ENCODE measurements at regions not wholly inside any gene's neighbourhood (a gene's known extent, or its start where the extent isn't known, plus 50 kb on each side); places are given as distances from the start of the nearest gene placed in this dataset.

GRCh38 chr6:155771822-155772221 is 316.2 kb upstream of the NOX3 start:
- TF ChIP-seq CTCF (conservative IDR thresholded peaks at IDR 0.05): no peak
- Mint-ChIP-seq H3K9me3 (peaks cover 14% of the 10 kb centered on the region), H3K4me1 (no peaks in the 10 kb centered on the region), H3K27ac (ENCODE audit: unreplicated experiment) (no peak overlapping the region), H3K27me3 (ENCODE audit: low read depth) (no peaks in the 10 kb centered on the region), H3K4me3 (no peak overlapping the region), H3K36me3 (ENCODE audit: low read depth) (peaks cover 4% of the 10 kb centered on the region)
- no peak for DNase-seq (ENCODE audit: low read depth, low spot score)

- H3K4me1 Mint-ChIP-seq: no peaks in the 10 kb centered on the region
- no peak overlapping the region for H3K4me3 Mint-ChIP-seq
- DNase-seq (ENCODE audit: low read depth, low spot score): no peak
- H3K36me3 Mint-ChIP-seq (ENCODE audit: low read depth): peaks cover 4% of the 10 kb centered on the region
- H3K27me3 Mint-ChIP-seq (ENCODE audit: low read depth): no peaks in the 10 kb centered on the region
- no peak overlapping the region for H3K27ac Mint-ChIP-seq (ENCODE audit: unreplicated experiment)
- H3K9me3 Mint-ChIP-seq: peaks cover 14% of the 10 kb centered on the region
- TF ChIP-seq CTCF (conservative IDR thresholded peaks at IDR 0.05): no peak
Measured at GRCh38 chr6:155770856-155771255, 315.2 kb upstream of the NOX3 start.

GRCh38 chr6:155770313-155770712 is 314.7 kb upstream of the NOX3 start:
- Mint-ChIP-seq H3K27ac (ENCODE audit: unreplicated experiment) (no peak overlapping the region), H3K36me3 (ENCODE audit: low read depth) (peaks cover 4% of the 10 kb centered on the region), H3K4me1 (no peaks in the 10 kb centered on the region), H3K4me3 (no peak overlapping the region), H3K27me3 (ENCODE audit: low read depth) (no peaks in the 10 kb centered on the region), H3K9me3 (peaks cover 14% of the 10 kb centered on the region)
- no peak for DNase-seq (ENCODE audit: low read depth, low spot score)
- TF ChIP-seq CTCF (conservative IDR thresholded peaks at IDR 0.05): no peak

GRCh38 chr6:155765275-155766194 is 309.9 kb upstream of the NOX3 start:
- no peak for DNase-seq (ENCODE audit: low read depth, low spot score)
- H3K9me3 Mint-ChIP-seq: peaks cover 14% of the 10 kb centered on the region
- H3K27me3 Mint-ChIP-seq (ENCODE audit: low read depth): no peaks in the 10 kb centered on the region
- H3K27ac Mint-ChIP-seq (ENCODE audit: unreplicated experiment): no peak overlapping the region
- no peak overlapping the region for H3K4me3 Mint-ChIP-seq
- H3K4me1 Mint-ChIP-seq: no peaks in the 10 kb centered on the region
- H3K36me3 Mint-ChIP-seq (ENCODE audit: low read depth): peaks cover 4% of the 10 kb centered on the region
- no peak for TF ChIP-seq CTCF (conservative IDR thresholded peaks at IDR 0.05)

- H3K4me3 Mint-ChIP-seq: no peak overlapping the region
- TF ChIP-seq CTCF (conservative IDR thresholded peaks at IDR 0.05): no peak
- H3K4me1 Mint-ChIP-seq: no peaks in the 10 kb centered on the region
- no peaks in the 10 kb centered on the region for H3K27me3 Mint-ChIP-seq (ENCODE audit: low read depth)
- H3K9me3 Mint-ChIP-seq: peaks cover 12% of the 10 kb centered on the region
- H3K27ac Mint-ChIP-seq (ENCODE audit: unreplicated experiment): no peak overlapping the region
- DNase-seq (ENCODE audit: low read depth, low spot score): no peak
- H3K36me3 Mint-ChIP-seq (ENCODE audit: low read depth): no peaks in the 10 kb centered on the region
Measured at GRCh38 chr6:155762649-155763048, 307.0 kb upstream of the NOX3 start.
